ENCODE measurements at regions not wholly inside any gene's neighbourhood (a gene's known extent, or its start where the extent isn't known, plus 50 kb on each side); places are given as distances from the start of the nearest gene placed in this dataset.

- TF ChIP-seq EZH2 (IDR thresholded peaks at IDR 0.05; ENCODE audit: borderline replicate concordance, insufficient read depth, low read depth, low read length, poor library complexity, severe bottlenecking) (no peak), CTCF (IDR thresholded peaks at IDR 0.05) (no peak)
These were observed 107.9 kb upstream of the ZNF469 start for GRCh38 chr16:88274847-88275246.
